GM06990 (cell line): ENCODE measurements at regions not wholly inside any gene's neighbourhood (a gene's known extent, or its start where the extent isn't known, plus 50 kb on each side); places are given as distances from the start of the nearest gene placed in this dataset.

Experiments
- DNase-seq: peaks from one replicate; pipeline ENCODE4 v3.0.0-alpha.2; 2011; ENCODE audit not compliant: insufficient read length; ENCODE audit errors: extremely low read depth
- H3K27me3 ChIP-seq: replicated peaks from 2 replicates; pipeline ENCODE4 v1.6.0; 2011; ENCODE audit warnings: low read length; ENCODE audit not compliant: control insufficient read depth, insufficient read depth
- H3K36me3 ChIP-seq: 2 replicates; pipeline ENCODE4 v1.5.1; 2011; ENCODE audit warnings: low read length; ENCODE audit not compliant: control insufficient read depth, insufficient read depth
- H3K4me3 ChIP-seq: replicated peaks from 2 replicates; pipeline ENCODE4 v1.5.1; 2011; ENCODE audit warnings: low read depth, mild to moderate bottlenecking, control low read depth, low read length
- CTCF ChIP-seq: IDR thresholded peaks from 2 replicates; pipeline ENCODE4 v1.5.1; 2011; ENCODE audit warnings: low read length, control low read depth, mild to moderate bottlenecking, inconsistent platforms; ENCODE audit not compliant: insufficient read depth, poor library complexity, severe bottlenecking

GRCh38 chr9:129440435-129441186, 180.3 kb downstream of the C9orf50 start:
- no peak for DNase-seq
- H3K36me3 ChIP-seq, result no peaks in the 10 kb centered on the region
- H3K27me3 ChIP-seq, result peaks cover 7% of the 10 kb centered on the region
- TF ChIP-seq CTCF, result no peak
- H3K4me3 ChIP-seq, result no peak overlapping the region

- peaks cover 7% of the 10 kb centered on the region for H3K27me3 ChIP-seq
- no peaks in the 10 kb centered on the region for H3K36me3 ChIP-seq
- no peak for TF ChIP-seq CTCF
- no peak overlapping the region for H3K4me3 ChIP-seq
- DNase-seq, result no peak
Measured at GRCh38 chr9:129439242-129439641, 181.7 kb downstream of the C9orf50 start.

- no peaks in the 10 kb centered on the region for H3K36me3 ChIP-seq
- H3K4me3 ChIP-seq, result no peak overlapping the region
- peaks cover 7% of the 10 kb centered on the region for H3K27me3 ChIP-seq
- no peak for TF ChIP-seq CTCF
- DNase-seq, result no peak
Measured at GRCh38 chr9:129437626-129438323, 183.1 kb downstream of the C9orf50 start.

- Histone ChIP-seq H3K27me3 (peaks cover 7% of the 10 kb centered on the region), H3K4me3 (no peak overlapping the region), H3K36me3 (no peaks in the 10 kb centered on the region)
- DNase-seq, result no peak
- TF ChIP-seq CTCF, result no peak
Measured at GRCh38 chr9:129436751-129437625, 183.9 kb downstream of the C9orf50 start.

GRCh38 chr9:129435988-129436717, 184.7 kb downstream of the C9orf50 start:
- no peak for DNase-seq
- Histone ChIP-seq H3K27me3 (peaks cover 7% of the 10 kb centered on the region), H3K36me3 (no peaks in the 10 kb centered on the region), H3K4me3 (no peak overlapping the region)
- no peak for TF ChIP-seq CTCF
